Fibroblast of pulmonary artery (primary cell): ENCODE measurements at regions not wholly inside any gene's neighbourhood (a gene's known extent, or its start where the extent isn't known, plus 50 kb on each side); places are given as distances from the start of the nearest gene placed in this dataset.

ENCODE experiments used
- DNase-seq: peaks from one replicate; pipeline ENCODE4 v3.0.0-alpha.2; 2010; ENCODE audit warnings: low read depth
- H3K4me3 ChIP-seq: replicated peaks from 2 replicates; pipeline ENCODE4 v1.5.1; 2011; ENCODE audit warnings: low read depth, mild to moderate bottlenecking, control low read depth, low read length, moderate library complexity
- CTCF ChIP-seq: IDR thresholded peaks from 2 replicates; pipeline ENCODE4 v1.5.1; 2011; ENCODE audit warnings: mild to moderate bottlenecking, control low read depth, low read length, inconsistent platforms; ENCODE audit errors: missing control alignments

DNA sequence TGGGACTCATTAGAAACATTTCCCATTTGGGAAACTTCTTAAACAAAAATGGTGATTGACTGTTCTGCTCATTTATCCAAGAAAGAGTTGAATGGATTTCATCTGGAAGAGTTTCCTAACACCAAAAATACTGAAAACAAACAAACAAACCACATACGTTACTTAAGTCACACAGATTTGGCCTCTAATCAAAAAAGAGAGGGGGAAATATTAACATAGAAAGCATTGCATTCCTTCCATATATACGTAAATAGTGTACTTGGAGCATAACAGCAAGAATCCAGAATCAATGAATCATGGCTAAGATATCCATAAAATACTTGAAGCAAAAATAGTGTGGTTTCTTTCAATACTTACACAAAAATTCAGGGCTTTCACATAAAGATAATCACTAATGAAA, 189.8 kb upstream of the MAP3K1 start:
- no peak for TF ChIP-seq CTCF
- peak; percentile 96 for DNase-seq
- no peak overlapping the region for H3K4me3 ChIP-seq

- TF ChIP-seq CTCF, result no peak
- no peak overlapping the region for H3K4me3 ChIP-seq
- DNase-seq, result no peak
Observed at GRCh38 chr5:56624751-56625150, 190.6 kb upstream of the MAP3K1 start.

GRCh38 chr5:56622141-56622540, 193.2 kb upstream of the MAP3K1 start:
- H3K4me3 ChIP-seq, result no peak overlapping the region
- no peak for DNase-seq
- TF ChIP-seq CTCF, result no peak

GRCh38 chr5:56620903-56621677, 194.3 kb upstream of the MAP3K1 start:
- no peak for TF ChIP-seq CTCF
- DNase-seq, result peak; percentile 78
- H3K4me3 ChIP-seq, result no peak overlapping the region

DNA sequence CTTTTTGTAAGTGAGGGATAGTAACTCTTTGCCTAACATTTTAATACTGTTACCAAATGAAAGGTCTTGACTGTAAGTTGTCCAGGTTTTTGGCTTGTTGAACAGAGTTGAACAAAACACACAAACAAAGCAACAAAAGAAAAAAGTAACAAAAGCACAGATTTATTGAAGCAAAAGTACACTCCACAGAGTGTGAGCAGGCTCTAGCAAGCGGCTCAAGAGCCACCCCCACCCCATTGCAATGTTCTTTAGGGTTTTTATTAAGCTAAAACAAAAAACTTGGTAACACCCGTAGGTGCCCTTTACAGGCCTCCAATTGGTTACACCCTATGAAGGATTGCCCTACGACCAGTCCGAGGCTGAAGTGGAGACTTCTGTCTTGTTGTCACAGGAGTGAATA, 197.4 kb upstream of the MAP3K1 start:
- no peak overlapping the region for H3K4me3 ChIP-seq
- no peak for DNase-seq
- no peak for TF ChIP-seq CTCF

- no peak for TF ChIP-seq CTCF
- no peak overlapping the region for H3K4me3 ChIP-seq
- DNase-seq, result no peak
Observed at GRCh38 chr5:56616454-56617160, 198.7 kb upstream of the MAP3K1 start.
